Gastroesophageal sphincter (tissue), 3 donors: ENCODE measurements at regions not wholly inside any gene's neighbourhood (a gene's known extent, or its start where the extent isn't known, plus 50 kb on each side); places are given as distances from the start of the nearest gene placed in this dataset.
"Not testable (repeated sequence)": the region's sequence is repeated elsewhere in the genome, so short reads cannot be mapped to it uniquely, and the experiment has no call there.

Source experiments
- POLR2A ChIP-seq, 2 donors: fragments of 450-650 bp; IDR thresholded peaks; one replicate each; pipeline ENCODE4 v1.6.1; 2017; ENCODE audit warnings: antibody characterized with exemption in 2 of 2, mild to moderate bottlenecking in 2 of 2, moderate library complexity in 1 of 2
- POLR2AphosphoS5 ChIP-seq: sonication (generic); formaldehyde crosslinking; IDR thresholded peaks from one replicate; pipeline ENCODE4 v1.6.1; 2017; ENCODE audit warnings: antibody characterized with exemption
- TF ChIP-seq, protein P1 (sequence below), 4 experiments: fragments of 200-600 bp in 2 of 4; fragments of 450-650 bp in 2 of 4; sonication (generic) in 1 of 4; IDR thresholded peaks; one replicate each; pipeline ENCODE4 v1.5.1; 2017 to 2019; ENCODE audit warnings: antibody characterized with exemption in 4 of 4, mild to moderate bottlenecking in 2 of 4, moderate library complexity in 2 of 4

DNA sequence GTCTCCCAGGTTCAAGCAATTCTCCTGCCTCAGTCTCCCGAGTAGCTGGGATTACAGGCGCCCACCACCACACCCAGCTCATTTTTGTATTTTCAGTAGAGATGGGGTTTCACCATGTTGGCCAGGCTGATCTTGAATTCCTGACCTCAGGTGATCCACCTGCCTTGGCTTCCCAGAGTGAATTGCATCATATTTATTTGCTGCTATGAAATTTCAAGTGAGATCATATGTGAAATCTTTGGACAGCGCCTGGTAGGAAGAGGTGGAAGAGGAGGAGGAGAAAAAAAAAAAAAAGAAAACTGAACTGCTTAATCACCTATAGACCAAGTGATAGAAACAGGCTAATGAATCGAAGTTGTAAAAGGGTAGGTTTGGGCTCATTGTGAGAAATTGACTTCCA is 557.8 kb upstream of the C16orf82 start:
- not testable (repeated sequence) for TF ChIP-seq POLR2A (IDR thresholded peaks at IDR 0.05); POLR2AphosphoS5
- TF ChIP-seq, protein P1, sequence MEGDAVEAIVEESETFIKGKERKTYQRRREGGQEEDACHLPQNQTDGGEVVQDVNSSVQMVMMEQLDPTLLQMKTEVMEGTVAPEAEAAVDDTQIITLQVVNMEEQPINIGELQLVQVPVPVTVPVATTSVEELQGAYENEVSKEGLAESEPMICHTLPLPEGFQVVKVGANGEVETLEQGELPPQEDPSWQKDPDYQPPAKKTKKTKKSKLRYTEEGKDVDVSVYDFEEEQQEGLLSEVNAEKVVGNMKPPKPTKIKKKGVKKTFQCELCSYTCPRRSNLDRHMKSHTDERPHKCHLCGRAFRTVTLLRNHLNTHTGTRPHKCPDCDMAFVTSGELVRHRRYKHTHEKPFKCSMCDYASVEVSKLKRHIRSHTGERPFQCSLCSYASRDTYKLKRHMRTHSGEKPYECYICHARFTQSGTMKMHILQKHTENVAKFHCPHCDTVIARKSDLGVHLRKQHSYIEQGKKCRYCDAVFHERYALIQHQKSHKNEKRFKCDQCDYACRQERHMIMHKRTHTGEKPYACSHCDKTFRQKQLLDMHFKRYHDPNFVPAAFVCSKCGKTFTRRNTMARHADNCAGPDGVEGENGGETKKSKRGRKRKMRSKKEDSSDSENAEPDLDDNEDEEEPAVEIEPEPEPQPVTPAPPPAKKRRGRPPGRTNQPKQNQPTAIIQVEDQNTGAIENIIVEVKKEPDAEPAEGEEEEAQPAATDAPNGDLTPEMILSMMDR (IDR thresholded peaks at IDR 0.05), result not testable (repeated sequence)
